Stimulated activated CD8-positive, alpha-beta memory T cell treated with anti-CD3 and anti-CD28 coated beads, Interleukin-7, amount 100 ng/mL, for 24 hours (primary cell): ENCODE measurements at regions not wholly inside any gene's neighbourhood (a gene's known extent, or its start where the extent isn't known, plus 50 kb on each side); places are given as distances from the start of the nearest gene placed in this dataset.

Source experiments
- DNase-seq: peaks from one replicate; pipeline ENCODE4 v3.0.0-alpha.2; 2020; ENCODE audit warnings: low read depth

DNA sequence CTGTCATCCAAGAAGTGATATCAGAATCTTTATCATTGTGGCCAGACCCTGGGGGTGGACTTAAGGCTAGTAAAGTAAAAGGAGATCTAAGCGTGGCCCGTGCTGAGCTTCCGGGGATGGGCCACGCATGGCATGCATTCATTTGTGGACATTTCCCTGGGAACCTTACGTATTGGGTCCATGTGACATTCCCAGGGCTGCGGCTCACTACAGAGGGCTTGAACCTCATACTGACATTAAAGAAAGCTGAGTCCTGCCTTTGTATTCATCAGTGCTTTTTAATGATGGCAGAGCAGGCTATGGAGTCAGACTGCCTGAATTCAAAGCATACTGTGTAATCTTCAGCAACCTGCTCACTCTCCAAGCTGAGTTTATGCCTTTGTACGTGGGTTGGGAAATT is 152.2 kb upstream of the AFDN start:
- no peak for DNase-seq

DNA sequence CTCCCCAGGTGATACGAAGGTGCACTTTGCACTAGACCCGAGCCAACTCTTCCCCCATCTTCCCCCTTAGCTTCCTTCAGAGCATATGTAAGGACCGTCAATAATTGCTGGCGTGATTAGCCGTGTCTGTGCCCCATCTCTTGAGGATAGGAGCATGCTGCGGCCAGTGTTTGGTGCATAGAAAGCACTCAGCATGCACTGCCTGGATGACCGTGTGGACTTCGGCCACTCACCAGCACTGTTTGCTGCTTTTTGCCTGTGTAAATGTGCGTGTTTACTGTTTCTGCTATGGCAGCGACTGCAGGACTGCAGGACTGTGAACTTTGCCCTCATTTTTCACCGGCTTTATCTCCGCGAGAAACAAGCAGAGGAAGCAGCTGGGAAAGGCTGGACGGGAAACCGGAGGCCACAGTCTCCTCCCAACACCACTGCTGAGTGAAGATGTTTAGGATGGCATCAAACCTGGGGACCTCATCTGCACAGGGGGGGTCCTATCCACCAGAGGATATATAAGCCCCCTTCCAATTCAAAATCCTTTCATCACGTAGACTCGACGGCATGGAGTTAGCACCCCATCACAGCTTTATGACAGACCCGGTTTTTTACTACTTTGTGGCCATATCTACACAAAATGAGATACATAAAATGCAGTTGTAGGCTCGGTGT is 150.6 kb upstream of the AFDN start:
- no peak for DNase-seq

DNA sequence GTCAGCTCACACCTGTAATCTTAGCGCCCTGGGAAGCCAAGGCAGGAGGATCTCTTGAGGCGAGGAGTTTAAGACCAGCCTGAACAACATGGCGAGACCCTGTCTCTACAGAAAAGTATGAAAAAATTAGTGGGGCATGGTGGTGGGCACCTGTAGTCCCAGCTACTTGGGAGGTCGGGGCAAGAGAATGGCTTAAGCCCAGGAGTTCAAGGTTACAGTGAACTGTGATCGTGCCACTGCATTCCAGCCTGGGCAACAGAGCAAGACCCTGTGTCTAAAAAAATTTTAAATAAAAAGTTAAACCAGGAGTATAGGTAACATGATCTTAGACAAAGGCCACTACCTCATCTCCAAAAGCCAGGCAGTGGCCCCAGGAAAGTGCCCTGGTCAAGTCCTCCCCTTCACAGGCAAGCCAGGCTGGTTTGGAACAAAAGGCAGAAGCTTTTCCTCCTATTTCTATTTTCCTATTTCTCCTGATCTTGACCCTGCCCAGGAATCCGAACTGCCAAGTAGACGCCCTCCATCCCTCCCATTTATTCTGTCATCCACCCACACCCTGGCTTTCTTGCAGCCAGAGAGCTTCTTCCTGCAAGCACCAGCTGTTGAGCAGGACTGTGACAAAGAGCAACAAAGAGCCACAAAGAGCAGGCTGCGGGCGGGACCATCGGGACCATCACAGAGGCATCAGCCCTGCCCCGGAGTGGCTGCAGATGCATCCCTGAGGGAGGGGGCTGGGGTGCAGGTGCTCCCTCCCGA is 149.9 kb upstream of the AFDN start:
- DNase-seq: no peak

DNA sequence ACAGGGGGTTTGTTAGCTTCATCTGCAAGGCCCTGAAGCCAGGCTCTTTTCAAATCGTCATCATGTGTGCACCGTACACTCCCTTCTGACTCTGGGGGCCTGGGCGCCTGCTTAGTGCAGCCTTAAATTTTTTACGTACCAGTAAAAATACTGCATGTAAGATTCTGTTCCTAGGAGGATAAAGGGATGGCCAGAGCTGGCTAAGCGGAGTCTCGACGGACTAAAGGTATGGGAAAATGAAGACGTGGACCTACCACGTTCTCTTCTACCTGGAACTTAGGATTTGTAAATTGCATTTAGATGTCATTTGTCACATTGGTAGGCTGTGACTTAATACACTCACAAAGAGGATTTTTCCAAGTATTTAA is 149.3 kb upstream of the AFDN start:
- no peak for DNase-seq

DNA sequence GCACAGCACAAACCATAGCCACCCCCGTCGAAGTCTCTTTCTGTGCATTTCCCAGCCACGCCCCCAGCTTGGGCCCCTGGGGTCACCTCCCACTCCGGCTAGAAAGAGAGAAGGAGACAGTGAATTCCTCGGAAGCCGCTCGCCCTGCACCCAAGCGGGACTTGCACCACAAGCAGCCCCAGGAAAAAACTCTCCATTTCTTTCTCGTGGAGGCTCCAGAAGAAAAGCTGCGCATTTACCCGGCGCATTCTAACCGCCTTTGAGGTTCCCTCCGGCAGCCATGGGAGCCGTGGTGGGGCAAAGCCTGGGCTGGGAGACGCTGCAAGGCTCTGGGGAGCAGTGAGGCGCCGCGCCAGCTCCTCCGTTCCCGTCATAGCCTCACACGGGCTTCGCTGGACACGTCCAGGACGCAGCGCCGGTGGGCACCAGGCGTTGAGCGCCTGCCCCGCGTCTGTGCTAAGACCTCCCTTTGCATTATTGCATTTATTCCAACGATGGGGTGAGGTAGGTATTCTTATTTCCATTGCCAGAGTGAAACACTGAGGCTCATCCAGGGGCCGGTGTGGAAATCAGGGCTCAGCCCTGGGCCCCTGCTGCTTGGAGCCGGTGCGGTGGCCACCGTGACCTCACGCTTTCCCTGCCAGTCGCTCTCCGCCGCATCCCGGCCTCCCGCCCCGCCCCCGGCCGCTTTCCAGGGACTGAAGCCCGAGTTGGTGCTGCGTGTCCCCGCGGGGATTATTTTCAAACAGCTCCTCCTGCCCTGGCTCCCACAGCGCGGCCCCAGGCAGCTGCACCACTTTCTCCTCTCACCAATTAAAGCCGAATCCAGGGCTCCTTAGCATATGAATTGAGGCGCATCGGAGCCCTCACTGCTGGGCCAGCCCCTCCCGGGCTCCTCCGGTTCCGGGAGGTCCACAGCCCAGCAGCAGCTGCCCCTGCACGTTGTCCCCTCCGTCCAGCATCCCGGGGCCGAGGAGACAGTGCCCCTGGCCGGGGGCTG is 148.3 kb upstream of the AFDN start:
- DNase-seq: no peak

DNA sequence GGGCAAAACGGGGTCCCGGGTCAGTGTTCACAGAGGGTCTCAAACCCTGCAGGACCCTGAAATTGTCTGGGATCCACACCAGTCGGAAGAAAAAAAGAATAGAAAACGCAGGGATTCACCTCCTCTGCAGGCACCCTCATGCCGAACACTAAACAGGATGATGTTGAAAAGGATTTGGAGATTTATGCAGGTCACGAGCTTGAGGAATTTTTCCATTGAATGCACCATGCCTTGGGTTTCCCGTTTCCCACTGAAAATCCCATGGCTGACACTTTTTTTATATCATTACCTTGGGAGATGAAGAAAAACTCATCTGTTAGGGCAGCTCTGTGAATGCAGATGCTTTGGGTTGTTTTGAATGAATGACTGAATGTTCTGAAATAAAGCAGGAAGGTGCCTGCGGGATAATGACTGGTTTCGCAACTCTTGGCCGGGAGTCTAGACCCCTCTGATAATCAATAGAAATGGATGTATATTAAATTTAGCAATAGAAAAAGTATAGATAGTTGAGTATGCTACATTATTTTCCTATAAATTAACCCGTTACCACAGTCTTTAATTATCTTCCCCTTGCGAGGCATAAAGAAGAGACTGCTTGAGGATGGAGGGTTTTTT is 147.5 kb upstream of the AFDN start:
- DNase-seq: no peak

DNA sequence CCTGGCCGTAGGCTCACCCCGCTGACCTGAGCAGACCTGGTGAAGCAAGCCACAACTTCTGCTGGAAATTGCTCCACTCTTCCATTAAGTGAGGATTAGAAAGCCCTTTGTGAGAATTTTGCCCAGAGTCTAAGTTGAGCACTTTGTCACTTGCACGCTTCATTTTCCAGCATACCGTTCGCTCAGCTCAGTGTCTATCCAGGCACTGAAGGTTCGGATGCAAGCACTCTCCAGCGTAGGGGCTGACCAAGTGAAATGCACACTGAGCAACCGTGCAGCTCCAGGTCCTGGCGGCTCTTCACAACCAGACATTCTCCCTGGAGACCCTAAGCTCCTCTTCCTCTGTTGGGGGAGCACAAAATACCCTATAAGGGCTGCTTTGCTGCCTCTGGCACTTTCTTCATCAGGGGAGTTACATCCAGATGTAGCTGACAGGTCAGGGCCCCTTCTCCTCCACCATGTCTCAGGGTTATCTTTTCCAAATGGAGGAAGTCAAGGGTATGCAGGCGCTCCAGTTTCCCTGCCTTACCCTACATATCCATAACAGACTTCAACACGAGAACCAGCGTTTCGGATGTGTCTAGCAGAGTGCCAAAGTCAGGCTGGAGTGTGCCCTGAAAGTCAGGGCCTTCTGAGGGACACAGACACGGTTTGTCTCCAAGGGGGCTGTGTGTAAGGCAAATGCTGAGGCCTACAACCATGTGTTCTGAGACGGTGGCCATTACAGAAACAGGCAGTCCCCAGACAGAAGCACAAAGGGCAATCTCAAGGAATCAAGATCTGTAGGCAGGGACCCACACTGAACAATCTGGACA is 146.7 kb upstream of the AFDN start:
- no peak for DNase-seq

DNA sequence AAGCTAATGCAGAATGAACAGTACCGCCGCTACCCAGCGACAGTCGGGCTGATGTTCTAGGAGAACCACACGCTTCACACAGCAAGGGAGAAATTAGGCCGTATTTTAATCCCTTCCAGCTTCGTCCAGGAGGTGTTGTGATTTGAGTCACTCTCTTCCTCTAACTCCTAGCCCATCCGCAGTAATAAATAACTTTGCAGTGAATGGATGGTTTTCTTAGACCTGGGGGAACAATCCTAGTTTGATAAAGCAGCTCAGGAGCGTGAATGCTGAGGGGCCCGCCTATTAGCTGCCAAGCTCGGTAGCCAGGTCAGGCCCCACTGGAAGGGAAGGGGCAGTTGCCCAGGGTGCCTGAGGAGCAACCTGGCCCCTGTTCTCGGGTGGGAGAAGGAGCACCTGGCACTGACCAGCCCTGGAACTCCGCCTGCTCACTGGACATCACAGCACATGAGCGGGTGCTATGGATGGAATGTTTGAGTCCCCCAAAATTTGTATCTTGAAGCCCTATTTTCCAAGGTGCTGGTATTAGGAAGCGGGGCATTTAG is 146.0 kb upstream of the AFDN start:
- DNase-seq: no peak

DNA sequence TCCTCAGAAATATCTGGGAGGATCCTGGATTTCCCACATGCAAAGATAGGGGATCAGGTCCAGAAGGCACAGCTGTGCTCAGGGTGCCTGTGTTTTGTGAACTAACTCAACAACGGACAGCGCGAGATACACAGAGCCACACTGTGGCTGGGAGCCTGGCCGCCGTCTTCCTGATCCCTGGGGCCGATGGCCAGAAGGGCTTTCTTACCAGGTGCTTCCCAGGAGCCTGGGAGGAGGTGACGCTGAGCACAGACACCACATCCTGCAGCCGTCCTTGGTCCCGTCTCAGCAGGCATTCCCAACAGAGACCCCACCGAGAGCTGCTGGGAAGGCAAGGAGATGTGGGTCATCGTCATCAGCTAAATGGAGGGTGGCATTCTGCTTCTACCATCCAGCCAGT is 144.6 kb upstream of the AFDN start:
- DNase-seq: no peak

DNA sequence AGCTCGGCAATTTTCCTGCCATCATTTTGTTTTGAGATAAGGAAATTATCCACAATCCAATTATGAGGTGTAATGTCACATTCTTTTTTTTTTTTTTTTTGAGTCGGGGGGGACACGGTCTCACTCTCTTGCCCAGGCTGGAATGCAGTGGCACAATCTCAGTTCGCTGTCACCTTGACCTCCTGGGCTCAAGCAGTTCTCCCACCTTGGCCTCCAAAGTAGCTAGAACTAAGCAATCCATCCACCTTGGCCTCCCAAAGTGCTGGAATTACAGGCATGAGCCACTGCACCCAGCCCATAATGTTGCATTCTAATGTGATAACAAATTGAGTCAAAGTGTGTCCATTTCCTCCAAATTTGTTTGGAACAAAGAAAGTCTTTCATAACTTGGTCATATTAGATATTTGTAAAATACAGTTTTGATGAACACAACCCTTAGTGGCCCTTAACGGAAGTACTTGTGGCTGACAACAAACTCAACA is 144.1 kb upstream of the AFDN start:
- DNase-seq: no peak

DNA sequence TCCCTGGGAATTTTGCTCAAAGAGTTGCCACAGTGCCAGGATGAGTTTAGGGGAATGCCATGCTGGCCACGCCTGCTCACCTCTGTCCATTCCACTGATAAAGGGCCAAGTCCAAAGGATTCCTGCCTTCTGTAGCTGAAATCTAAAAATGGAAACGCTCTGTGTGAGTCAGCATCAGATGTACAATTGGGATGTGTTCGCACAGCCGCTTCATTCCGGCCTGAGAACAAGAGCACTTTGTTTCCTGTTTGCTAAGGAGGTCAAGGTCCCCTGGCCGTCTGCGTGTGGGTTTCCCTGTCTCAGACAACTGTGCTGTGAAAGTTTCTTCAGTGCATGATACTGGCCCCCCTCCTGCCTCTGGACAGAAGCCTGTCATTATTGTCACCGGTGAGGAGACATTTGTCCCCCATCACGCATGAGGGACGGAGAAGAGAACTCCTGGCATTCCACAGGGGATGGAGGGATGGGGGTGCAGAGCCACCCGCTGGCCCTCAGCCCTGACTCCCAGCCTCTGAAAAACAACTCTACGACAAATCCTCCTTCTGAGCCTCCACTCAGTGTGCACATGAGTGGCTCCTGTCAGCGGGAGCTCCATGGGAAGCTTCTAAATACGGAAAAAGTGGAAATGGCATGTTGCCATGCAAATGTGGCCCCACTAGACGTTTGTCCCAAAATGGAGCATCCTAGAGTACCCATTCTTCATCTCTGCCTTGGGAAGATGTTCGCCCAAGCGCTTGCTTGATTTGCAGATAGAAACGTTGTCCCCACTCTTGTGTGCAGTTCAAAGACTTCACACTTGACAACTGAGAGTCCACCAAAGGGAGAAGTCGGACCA is 143.5 kb upstream of the AFDN start:
- no peak for DNase-seq

DNA sequence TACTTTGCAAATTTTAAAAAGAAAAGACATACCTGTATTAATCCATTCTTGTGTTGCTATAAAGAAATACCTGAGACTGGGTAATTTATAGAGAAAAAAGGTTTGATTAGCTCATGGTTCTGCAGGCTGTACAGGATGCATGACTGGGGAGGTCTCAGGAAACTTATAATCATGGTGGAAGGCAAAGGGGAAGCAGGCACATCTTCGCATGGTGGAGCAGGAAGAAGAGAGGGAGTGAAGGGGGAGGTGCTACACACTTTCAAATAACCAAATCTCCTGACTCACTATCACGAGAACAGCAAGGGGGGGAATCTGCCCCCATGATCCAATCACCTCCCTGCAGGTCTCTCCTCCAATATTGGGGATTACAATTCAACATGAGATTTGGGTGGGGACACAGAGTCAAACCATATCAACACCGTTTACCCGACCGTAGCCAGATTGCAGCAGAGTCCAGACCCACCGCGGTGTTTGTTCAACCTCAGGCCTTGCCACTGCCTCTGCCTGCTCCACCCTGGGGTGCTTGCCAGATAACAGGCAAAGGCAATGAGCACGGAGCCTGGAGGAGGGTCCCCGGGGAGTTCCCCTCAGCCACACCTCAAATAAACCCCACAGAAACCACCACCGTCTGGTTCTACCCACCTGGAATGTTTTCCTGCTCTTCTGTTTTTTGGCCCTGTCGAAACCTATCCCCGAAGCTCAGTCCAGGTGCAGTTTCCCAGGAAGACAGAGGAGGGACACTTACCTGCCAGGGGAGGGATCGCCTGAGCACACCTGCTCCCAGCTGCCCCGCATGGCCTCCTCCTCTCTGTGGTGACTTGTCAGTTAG is 142.2 kb upstream of the AFDN start:
- DNase-seq: no peak

DNA sequence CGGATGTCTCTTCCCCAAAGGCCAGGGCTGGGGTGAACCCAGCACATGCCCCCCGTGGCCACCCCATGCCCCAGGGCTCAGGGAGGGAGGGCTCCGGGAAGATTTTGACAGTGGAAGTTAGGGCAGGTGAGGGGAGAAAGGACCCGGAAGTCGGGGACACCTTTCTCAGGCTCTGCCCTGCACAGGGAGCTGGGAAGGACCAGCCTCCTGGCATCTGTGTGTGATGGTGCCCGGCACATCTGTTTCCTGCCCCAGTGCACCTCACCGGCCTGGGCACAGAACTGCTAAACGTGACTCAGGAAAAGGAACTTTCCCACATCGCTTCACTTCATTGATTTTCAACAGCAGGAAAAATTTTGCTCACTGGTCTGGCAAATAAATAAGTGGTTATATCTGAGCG is 141.1 kb upstream of the AFDN start:
- no peak for DNase-seq

DNA sequence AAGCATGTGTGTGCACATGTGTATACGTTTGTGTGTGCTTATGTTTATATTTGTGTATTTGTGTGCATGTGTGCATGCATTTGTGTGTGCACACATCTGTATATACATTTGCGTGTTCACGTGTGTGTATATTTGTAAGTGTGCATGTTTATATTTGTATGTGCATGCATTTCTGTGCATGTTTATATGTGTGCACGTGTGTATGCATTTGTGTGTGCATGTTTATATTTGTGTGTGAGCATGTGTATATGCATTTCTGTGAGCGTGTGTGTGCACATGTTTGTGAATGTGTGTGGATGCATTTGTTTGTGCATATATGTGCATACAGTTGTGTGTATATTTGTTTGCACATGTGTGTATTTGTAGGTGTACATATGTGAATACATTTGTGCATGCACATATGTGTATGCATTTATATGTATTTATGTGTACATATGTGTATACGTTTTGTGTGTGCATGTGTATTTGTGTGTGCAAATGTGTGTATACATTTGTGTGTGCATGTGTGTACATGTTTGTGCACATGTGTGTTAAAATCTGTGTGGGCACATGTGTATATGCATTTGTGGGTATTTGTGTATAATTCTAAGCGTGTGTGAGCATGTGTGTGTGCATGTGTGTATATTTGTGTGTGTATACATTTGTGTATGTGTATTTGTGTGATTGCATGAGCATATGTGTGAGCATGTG is 140.4 kb upstream of the AFDN start:
- no peak for DNase-seq

DNA sequence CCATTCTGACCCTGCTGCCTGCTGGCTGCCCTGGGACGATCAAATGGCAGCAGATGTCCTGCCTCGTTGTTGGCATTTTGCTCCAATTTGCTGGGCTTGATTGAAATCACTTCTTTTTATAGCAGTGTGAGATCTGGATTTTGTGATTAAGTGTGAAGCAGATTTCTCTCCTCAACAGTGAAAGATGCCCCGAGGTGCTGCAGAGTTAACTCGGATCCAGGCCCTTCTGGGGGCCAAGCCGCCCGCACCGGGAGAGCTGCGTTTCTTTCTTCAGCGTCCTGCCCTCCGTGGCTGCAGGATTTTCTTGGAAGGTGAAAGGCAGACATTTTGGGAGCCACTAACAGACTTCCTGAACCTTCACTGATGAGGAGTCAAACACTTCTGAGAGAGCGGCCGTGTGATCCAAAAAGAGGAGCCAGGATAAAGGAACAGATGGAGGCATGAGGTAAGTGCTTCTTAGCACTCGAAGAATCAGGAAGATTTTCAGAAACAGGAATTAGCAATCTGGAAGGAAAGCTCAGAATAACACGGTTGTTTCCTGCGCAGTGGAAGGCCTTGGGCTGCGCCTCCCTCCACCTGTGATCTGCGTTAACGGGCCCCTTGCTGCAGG is 139.5 kb upstream of the AFDN start:
- DNase-seq: no peak

DNA sequence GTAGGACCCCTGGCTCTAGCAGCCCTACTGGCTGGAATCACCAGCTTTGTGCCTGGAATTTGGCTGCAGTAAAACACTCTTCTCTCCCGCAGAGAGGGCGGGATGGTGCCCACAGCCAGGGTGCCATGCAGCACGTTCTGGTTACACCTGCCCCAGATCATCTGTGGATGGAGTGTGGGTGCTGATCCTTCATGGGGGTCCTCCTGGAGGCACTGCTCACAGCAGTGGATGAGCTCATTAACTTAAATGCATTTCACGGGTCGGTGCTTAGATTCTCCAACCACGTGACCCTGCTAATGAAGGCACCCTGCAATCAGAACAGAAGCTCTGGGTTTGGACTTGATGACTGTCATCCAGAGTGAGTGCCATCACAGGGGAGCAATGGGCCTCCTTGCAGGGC is 138.6 kb upstream of the AFDN start:
- DNase-seq: no peak

DNA sequence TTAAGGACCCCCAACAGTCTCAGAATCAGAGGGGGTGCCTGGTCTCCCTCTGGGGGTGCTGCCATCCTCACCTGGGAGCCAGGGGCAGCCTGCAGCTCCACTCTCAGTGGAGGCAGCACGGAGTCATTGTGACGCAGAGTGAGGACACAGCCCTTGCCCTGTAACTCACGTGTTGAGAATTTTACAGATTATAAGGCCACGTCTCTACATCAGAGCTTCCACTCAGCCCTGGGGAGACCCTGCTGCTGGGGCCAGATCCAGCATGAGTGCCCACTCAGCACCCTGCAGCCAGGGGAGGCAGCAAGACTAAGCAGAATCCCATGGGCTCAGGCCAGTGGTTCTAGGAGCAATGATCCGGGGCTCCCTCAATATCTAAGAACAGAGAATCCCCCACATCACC is 137.4 kb upstream of the AFDN start:
- no peak for DNase-seq

DNA sequence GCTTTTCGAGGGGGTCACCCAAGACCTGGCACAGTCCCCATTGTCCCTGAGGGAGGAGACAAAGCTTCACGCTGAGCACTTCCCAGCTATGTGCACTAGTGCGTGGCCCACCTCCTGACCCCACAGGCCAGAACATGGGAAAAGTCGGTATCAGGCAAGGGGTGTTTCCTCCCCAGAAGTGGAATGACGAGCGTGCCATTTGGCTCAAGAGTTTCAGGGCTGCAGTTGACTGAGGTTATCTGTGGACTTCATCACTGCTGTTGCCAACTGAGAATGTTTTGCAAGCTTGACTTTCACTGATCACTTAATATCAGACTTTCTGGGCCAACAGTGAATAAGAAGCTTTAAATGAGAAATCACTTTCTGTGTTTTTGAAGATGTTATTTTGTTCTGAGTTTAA is 137.0 kb upstream of the AFDN start:
- no peak for DNase-seq
